D341Med (cell line): ENCODE measurements at regions not wholly inside any gene's neighbourhood (a gene's known extent, or its start where the extent isn't known, plus 50 kb on each side); places are given as distances from the start of the nearest gene placed in this dataset.

Experiments
- DNase-seq: peaks from one replicate; pipeline ENCODE4 v3.0.0; 2012; ENCODE audit warnings: low spot score

GRCh38 chr10:31644931-31645633, 283.5 kb downstream of the ARHGAP12 start:
- DNase-seq = no peak

DNA sequence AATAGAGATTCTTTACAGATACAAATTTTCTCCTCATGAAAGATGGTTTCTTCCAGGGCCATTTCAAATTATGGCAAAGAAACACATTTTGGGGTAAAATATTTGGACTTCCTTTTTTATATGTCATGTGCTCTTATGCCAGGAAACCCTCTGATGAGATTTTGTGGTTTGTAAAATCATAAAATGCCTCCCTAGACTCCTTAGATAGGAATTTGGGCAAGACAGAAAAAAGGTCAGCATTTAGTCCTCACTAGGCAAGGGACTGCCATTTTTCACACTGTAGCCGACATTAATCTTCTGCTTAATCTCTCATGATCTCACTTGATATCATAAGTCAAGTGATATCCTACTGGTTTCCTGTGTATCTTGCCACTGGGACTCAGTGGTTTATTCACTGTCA, 286.4 kb downstream of the ARHGAP12 start:
- DNase-seq = no peak

- DNase-seq = no peak
Observed at GRCh38 chr10:31635415-31636065, 293.1 kb downstream of the ARHGAP12 start.

GRCh38 chr10:31635009-31635408, 293.6 kb downstream of the ARHGAP12 start:
- no peak for DNase-seq

DNA sequence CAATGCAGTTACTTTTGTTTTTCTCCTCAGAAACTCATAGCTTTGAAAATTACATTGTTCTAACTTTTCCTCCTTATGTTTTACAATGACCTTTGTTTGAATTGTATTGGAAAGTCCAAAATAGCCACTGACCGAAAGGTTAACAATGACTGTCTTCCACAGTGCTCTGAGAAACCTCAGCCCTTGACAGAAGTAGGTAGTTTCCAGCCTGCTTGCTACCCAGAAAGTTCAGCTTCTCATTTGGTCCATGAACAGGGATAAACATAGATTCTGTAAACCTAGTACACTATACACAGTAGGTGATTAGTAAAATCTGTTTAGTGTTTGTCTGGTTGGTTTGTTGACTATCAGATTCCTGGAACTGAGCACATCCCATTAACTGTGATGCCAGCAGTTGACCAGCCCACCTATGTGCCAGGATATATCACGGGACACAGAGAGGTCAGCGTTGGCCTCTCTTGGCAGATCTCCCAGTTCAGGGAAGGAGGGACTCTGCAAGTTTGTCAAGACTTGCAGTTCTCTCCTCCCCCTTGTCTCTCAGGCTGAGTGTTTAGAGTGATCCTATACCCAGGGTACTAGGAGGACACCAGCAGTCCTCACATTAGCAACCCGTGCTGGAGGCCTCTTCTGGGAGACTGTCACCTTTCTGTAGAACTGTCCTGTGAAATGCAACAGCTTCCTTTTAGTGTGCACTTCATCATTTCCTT, 297.6 kb downstream of the ARHGAP12 start:
- no peak for DNase-seq

DNA sequence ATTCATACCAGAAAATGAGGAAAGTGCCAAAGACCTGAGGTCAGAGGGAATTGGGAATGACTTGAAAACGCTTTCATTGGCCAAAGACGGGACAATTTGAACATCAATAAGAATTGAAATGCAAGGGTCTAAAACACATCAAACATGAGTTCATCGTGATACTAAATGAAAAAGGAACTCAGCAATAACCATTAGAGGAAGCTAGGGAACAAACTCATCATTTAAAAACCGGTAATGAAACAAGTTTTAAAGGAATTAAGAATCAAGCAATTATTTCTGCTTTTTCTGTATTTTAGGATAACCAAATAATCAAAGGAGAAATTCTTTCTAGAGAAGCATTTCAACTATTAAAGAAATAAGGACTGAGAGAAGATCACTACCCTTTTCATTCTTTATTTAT, 303.1 kb downstream of the ARHGAP12 start:
- DNase-seq = no peak

GRCh38 chr10:31624611-31625010, 304.0 kb downstream of the ARHGAP12 start:
- no peak for DNase-seq

GRCh38 chr10:31623947-31624346, 304.7 kb downstream of the ARHGAP12 start:
- no peak for DNase-seq

DNA sequence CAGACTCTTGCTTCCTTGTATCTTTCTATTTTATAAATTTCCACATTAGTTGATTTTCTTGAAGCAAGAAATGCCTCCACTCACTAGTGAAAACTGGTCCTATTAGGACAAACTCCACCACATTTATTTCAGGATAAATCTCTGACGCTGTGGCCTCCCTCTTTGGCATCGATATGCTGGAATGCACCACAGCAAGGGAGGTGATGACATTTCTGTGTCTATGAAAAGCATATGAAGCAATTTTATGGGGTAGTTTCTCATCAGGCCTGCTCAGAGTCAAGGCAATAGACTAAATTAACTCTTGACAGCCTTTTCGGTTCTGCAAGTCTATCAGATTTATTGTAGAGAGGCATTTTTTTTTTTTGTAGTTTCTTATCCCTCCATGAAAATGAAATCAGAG, 304.4 kb downstream of the ZEB1 start:
- DNase-seq = no peak

DNA sequence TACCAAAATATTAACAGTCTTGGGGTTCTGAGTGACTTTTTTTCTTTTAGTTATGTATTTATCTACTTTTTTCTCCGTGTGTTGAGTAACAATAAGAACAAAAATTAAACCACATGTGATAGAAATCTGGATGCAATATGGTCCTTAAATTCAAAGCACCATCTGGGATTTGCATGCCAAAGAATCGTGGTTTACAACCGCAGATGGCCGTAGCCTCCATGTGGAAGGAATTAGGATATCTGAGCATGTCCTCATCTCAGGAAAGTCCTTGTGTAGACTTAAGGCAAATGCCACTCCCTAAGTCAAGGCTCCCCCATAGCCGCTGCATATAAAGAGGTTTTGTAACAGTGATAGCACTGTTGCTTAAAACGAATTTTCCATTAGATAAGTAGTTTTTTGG, 304.0 kb downstream of the ZEB1 start:
- no peak for DNase-seq

DNA sequence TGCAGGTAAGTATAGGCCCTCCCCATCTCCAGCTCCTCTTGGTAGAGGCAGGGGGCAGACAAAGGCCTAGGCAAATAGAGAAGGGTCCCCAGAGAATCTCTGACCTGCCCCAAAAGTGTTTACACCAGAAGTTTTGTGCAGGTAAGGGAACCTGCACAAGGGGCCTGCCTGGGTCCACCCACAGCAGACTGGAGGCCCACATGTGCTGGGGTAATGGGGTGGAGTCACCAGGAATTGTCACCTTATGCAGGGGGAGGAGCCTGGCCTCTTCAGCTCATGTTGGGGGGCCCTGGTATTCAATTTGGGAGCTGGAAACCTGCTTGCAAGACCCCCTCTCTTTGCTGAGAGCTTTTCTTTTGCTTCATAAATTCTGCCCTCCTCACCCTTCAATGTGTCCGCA, 302.7 kb downstream of the ZEB1 start:
- no peak for DNase-seq

- DNase-seq = peak; percentile 45
Observed at GRCh38 chr10:31620226-31621151, 301.5 kb downstream of the ZEB1 start.

DNA sequence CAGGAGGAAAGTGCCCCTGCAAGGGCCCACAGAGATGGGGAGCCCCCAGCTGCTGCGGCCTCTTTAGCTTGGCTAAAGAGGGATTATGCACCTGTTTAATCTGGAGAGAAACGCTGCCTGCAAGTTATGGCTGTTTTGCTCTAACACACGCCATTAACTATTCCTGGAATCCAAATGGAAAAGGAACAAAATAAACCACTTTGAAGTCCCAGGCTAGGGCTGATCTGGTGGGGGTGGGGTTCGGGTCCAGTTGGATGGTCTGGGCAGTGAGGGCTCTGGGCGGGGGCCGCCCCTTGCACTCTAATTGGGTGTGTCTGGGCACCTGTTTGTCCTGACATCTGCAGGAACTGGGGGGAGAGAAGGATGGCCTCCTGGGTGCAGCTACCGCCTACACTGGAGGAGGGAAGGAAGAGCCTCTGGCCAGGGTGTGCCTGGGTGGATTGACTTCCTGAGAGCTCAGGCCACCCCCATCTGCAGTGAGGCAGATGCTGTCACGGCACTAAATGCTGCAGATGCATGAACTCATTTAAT, 300.6 kb downstream of the ZEB1 start:
- peak; percentile 51 for DNase-seq

DNA sequence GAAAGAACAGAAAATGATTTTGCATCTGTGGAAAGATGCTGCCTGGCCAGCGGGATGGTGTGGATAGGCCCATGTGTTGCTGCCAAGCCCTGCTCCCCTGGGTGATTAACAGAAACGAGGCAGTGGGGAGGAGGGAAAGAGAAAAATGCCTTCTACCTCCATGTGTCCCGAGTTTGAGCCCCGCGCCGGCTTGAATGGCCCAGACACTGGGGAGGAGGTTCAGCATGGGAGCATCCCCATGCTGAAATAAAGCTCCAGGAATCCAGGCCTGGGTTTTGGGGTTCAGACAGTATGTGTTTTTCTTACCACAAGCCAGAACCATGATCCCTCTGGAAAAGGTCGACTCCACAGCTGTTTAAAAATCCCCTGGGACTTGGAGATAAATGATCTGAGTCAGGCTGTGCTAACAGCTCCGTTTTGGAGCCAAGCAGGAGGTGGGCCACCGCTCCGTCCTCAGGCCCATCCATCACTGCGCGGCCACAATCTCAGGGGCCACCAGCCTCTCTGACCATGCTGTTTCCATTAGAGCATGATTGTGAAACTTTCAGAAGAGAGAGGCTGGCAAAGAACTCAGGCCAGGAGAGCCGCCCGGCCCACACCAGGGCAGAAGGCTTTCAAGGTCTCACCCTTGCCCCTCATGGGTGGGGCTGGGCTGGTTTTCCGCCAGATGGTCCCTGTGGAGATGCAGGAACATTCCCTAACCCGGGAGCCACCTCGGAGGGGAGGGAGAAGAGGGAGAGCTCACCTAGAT, 299.7 kb downstream of the ZEB1 start:
- peak; percentile 58 for DNase-seq

DNA sequence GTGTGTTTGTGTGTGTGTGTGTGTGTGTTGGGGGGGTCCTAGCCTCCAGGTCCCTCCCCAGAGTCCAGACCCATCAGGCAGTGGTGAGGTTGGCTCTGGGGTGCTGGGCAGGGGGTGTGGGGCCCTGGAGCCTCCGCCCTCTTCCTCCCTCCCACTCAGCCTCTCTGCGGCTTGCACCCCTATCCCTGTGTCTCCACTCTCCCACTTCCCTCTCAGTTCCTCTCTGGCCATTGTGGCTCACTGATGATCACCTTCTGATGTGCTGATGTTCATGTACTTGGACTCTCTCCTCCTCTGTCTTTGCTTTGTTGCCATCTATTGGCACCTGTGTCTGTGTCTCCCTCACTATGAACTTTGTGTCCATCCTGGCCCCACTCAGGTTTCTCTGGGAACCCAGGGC, 298.7 kb downstream of the ZEB1 start:
- DNase-seq = no peak

DNA sequence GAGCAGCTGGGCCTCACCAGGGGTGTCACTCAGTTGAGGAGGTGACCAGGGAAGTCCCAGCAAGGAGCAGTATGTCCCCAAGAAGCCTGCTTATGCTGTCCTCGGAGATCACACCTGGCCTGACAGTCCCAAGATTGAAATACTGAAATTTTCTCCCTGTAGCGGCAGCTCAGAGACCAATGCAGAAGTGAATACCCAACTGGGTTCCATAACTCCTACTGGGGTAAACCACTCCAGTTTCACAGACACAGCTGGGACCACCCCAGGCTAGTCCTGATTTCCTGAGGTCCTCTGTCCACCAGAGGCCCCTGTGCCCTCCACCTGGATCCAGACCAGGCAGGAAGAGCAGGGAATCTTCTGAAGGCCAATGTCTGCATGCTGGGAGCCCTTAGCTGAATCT, 298.1 kb downstream of the ZEB1 start:
- no peak for DNase-seq

- DNase-seq = no peak
Observed at GRCh38 chr10:31615129-31615528, 296.1 kb downstream of the ZEB1 start.

- DNase-seq = no peak
Observed at GRCh38 chr10:31614611-31615010, 295.6 kb downstream of the ZEB1 start.

DNA sequence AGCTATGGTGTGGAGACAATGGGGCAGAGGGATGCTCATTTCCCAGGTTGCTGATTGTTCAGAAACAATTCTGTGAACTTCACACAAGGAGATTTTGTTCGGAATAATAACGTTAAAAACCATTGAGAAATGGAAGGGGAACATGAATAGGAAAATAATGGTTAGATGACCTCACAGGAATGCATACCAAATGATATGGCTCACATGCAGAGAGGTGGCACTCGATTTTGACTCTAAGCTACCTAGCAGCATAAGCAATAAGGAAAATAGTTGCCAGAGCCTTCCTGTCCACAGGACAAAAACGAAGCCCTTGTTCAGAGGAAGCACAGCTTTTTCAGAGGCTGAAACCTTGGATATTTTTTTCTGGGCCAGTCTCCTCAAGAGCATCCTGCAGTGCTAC, 293.1 kb downstream of the ZEB1 start:
- DNase-seq = no peak

DNA sequence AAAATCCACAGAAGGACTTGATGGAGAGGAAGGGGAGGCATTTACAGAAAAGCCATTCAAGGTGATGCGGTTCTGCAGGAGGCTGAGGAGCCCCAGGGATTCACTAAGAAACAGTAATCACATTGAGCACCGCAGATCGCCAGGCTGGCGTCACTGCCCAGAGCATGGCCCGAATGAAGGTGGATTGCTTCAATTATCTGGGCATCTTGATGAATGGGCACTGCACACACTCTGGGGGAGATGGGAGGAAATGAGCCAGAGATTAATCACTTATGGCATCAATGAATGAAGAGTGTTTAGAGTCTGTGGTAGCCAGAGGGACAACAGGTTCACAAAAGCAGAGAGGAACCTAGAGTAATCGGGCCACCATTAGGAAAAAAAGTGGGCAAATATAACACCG, 292.1 kb downstream of the ZEB1 start:
- no peak for DNase-seq

DNA sequence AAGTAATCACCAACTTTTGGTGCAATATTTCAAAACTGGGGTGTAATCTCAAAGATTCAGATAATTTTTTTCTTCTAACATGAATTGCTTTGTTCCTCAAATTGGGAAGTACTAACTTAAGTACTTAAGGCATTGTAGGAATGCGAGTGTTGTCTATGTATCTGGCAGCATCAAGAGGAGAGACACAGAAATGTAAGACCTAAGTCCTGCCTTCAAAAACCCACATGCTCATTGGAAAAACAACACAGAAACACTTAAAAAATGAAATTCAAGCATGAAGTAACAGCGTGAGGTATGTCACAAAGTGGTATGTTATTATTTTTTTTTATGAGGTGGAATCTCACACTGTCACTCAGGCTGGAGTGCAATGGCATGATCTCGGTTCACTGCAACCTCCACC, 288.5 kb downstream of the ZEB1 start:
- no peak for DNase-seq
